ENCODE measurements at regions not wholly inside any gene's neighbourhood (a gene's known extent, or its start where the extent isn't known, plus 50 kb on each side); places are given as distances from the start of the nearest gene placed in this dataset.

GRCh38 chr1:89462250-89462649 is 62.4 kb upstream of the LRRC8B start:
- Mint-ChIP-seq H3K36me3 (ENCODE audit: insufficient read depth, unreplicated experiment) (no peaks in the 10 kb centered on the region), H3K9me3 (ENCODE audit: unreplicated experiment) (no peaks in the 10 kb centered on the region), H3K27ac (ENCODE audit: unreplicated experiment) (no peak overlapping the region), H3K27me3 (ENCODE audit: insufficient read depth, unreplicated experiment) (no peaks in the 10 kb centered on the region), H3K4me1 (ENCODE audit: low read depth, unreplicated experiment) (peaks cover 16% of the 10 kb centered on the region), H3K4me3 (ENCODE audit: unreplicated experiment) (no peak overlapping the region)
- BruUV-seq (replicated peaks), result no TSS peak
- intact Hi-C loops (cut with micrococcal nuclease; ENCODE audit: unreplicated experiment), result no loop called here
- Histone ChIP-seq H3K4me1 (no peaks in the 10 kb centered on the region), H3K9me3 (no peaks in the 10 kb centered on the region), H3K4me3 (ENCODE audit: low read depth, low read length) (no peak overlapping the region), H3K36me3 (ENCODE audit: control insufficient read depth, insufficient read depth, low read length) (no peaks in the 10 kb centered on the region), H3K27me3 (replicated peaks; ENCODE audit: control insufficient read depth, insufficient read depth, low read length) (no peaks in the 10 kb centered on the region)
- TF ChIP-seq CTCF (IDR thresholded peaks at IDR 0.05; ENCODE audit: insufficient read depth in 1 of 2, low read depth in 1 of 2, low read length in 1 of 2, severe bottlenecking in 1 of 2, unreplicated experiment in 1 of 2), result no peak
- DNase-seq, result no peak
- CTCF ChIA-PET, result no interaction called here
- POLR2A ChIA-PET, result no interaction called here

GRCh38 chr1:89464008-89464407 is 60.6 kb upstream of the LRRC8B start:
- H3K4me1 Mint-ChIP-seq (ENCODE audit: low read depth, unreplicated experiment), result peaks cover 16% of the 10 kb centered on the region
- POLR2A ChIA-PET, result no interaction called here
- intact Hi-C loops (cut with micrococcal nuclease; ENCODE audit: unreplicated experiment), result no loop called here

GRCh38 chr1:89465201-89465600 is 59.4 kb upstream of the LRRC8B start:
- TF ChIP-seq CTCF (IDR thresholded peaks at IDR 0.05; ENCODE audit: insufficient read depth in 1 of 2, low read depth in 1 of 2, low read length in 1 of 2, severe bottlenecking in 1 of 2, unreplicated experiment in 1 of 2), result no peak
- CTCF ChIA-PET, result no interaction called here
- Mint-ChIP-seq H3K4me1 (ENCODE audit: low read depth, unreplicated experiment) (peaks cover 16% of the 10 kb centered on the region), H3K27ac (ENCODE audit: unreplicated experiment) (no peak overlapping the region), H3K27me3 (ENCODE audit: insufficient read depth, unreplicated experiment) (no peaks in the 10 kb centered on the region), H3K36me3 (ENCODE audit: insufficient read depth, unreplicated experiment) (no peaks in the 10 kb centered on the region), H3K9me3 (ENCODE audit: unreplicated experiment) (no peaks in the 10 kb centered on the region), H3K4me3 (ENCODE audit: unreplicated experiment) (no peak overlapping the region)
- Histone ChIP-seq H3K27me3 (replicated peaks; ENCODE audit: control insufficient read depth, insufficient read depth, low read length) (no peaks in the 10 kb centered on the region), H3K36me3 (ENCODE audit: control insufficient read depth, insufficient read depth, low read length) (no peaks in the 10 kb centered on the region), H3K4me1 (no peaks in the 10 kb centered on the region), H3K9me3 (no peaks in the 10 kb centered on the region), H3K4me3 (ENCODE audit: low read depth, low read length) (no peak overlapping the region)
- POLR2A ChIA-PET, result no interaction called here
- DNase-seq, result no peak
- intact Hi-C loops (cut with micrococcal nuclease; ENCODE audit: unreplicated experiment), result no loop called here
- no TSS peak for BruUV-seq (replicated peaks)

More at GRCh38 chr1:89464008-89464407, 60.6 kb upstream of the LRRC8B start:
- no peak overlapping the region for H3K4me3 Mint-ChIP-seq (ENCODE audit: unreplicated experiment)
- no TSS peak for BruUV-seq (replicated peaks)
- TF ChIP-seq CTCF (IDR thresholded peaks at IDR 0.05; ENCODE audit: insufficient read depth in 1 of 2, low read depth in 1 of 2, low read length in 1 of 2, severe bottlenecking in 1 of 2, unreplicated experiment in 1 of 2), result no peak
- Histone ChIP-seq H3K27me3 (replicated peaks; ENCODE audit: control insufficient read depth, insufficient read depth, low read length) (no peaks in the 10 kb centered on the region), H3K4me3 (ENCODE audit: low read depth, low read length) (no peak overlapping the region), H3K4me1 (no peaks in the 10 kb centered on the region), H3K9me3 (no peaks in the 10 kb centered on the region), H3K36me3 (ENCODE audit: control insufficient read depth, insufficient read depth, low read length) (no peaks in the 10 kb centered on the region)
- no peak overlapping the region for H3K27ac Mint-ChIP-seq (ENCODE audit: unreplicated experiment)
- DNase-seq, result no peak
- no peaks in the 10 kb centered on the region for H3K36me3 Mint-ChIP-seq (ENCODE audit: insufficient read depth, unreplicated experiment)
- CTCF ChIA-PET, result no interaction called here
- H3K27me3 Mint-ChIP-seq (ENCODE audit: insufficient read depth, unreplicated experiment), result no peaks in the 10 kb centered on the region
- no peaks in the 10 kb centered on the region for H3K9me3 Mint-ChIP-seq (ENCODE audit: unreplicated experiment)

Data from Caco-2 (cell line).